ENCODE measurements at regions not wholly inside any gene's neighbourhood (a gene's known extent, or its start where the extent isn't known, plus 50 kb on each side); places are given as distances from the start of the nearest gene placed in this dataset.

- Histone ChIP-seq H3K4me3 (replicated peaks in 1 of 3; ENCODE audit: insufficient read depth in 1 of 3, low read depth in 2 of 3, low read length in 3 of 3) (no peak overlapping the region), H3K4me1 (ENCODE audit: insufficient read depth, low read length) (no peaks in the 10 kb centered on the region), H3K79me2 (ENCODE audit: insufficient read depth, low read length) (no peaks in the 10 kb centered on the region), H3K27ac (ENCODE audit: extremely low read length, insufficient read depth, low read length) (no peak overlapping the region), H3K9ac (ENCODE audit: insufficient read depth, low read depth, low read length) (no peak overlapping the region), H3K9me3 (ENCODE audit: low read length) (no peaks in the 10 kb centered on the region), H3K36me3 (replicated peaks in 1 of 2; ENCODE audit: control insufficient read depth in 1 of 2, insufficient read depth in 2 of 2, low read length in 2 of 2) (no peaks in the 10 kb centered on the region), H3K4me2 (ENCODE audit: low read depth, low read length) (no peak overlapping the region), H3K27me3 (ENCODE audit: control insufficient read depth in 1 of 2, insufficient read depth in 2 of 2, low read length in 2 of 2) (peaks cover 0 to 26% of the 10 kb centered on the region in 2 experiments; a peak in 2 of 5 replicates), H4K20me1 (ENCODE audit: insufficient read depth, low read length) (no peaks in the 10 kb centered on the region), H2AFZ (ENCODE audit: low read length) (no peak overlapping the region)
- ATAC-seq (no peak), DNase-seq (ENCODE audit: low spot score) (no peak), FAIRE-seq (no peak)
- ChIA-PET CTCF (ENCODE audit: low intra/inter-chr PET ratio, low total read pairs) (no interaction called here), POLR2A (no interaction called here)
- intact Hi-C loops (cut with micrococcal nuclease; ENCODE audit: unreplicated experiment) (no loop called here), in situ Hi-C loops (cut with HindIII; ENCODE audit: extremely low pct_ligation_motif_present, low pct_unique_long_range_greater_than_20kb) (no loop called here)
- no peak for TF ChIP-seq ZNF883 (CRISPR knock-in tag; IDR thresholded peaks at IDR 0.05; ENCODE audit: not compliant biosample characterization)
- TF ChIP-seq PTBP1 (IDR thresholded peaks at IDR 0.05; ENCODE audit: low read depth, low read length, poor library complexity, severe bottlenecking) = no peak
- TF ChIP-seq, protein P1, sequence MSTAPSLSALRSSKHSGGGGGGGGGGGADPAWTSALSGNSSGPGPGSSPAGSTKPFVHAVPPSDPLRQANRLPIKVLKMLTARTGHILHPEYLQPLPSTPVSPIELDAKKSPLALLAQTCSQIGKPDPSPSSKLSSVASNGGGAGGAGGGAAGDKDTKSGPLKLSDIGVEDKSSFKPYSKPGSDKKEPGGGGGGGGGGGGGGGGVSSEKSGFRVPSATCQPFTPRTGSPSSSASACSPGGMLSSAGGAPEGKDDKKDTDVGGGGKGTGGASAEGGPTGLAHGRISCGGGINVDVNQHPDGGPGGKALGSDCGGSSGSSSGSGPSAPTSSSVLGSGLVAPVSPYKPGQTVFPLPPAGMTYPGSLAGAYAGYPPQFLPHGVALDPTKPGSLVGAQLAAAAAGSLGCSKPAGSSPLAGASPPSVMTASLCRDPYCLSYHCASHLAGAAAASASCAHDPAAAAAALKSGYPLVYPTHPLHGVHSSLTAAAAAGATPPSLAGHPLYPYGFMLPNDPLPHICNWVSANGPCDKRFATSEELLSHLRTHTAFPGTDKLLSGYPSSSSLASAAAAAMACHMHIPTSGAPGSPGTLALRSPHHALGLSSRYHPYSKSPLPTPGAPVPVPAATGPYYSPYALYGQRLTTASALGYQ (CRISPR knock-in tag; IDR thresholded peaks at IDR 0.05) = no peak
- TF ChIP-seq PITX1 (CRISPR knock-in tag; IDR thresholded peaks at IDR 0.05) = no peak
- no peak for TF ChIP-seq NCOR1 (IDR thresholded peaks at IDR 0.05; ENCODE audit: borderline replicate concordance, low read length)
- no peak for TF ChIP-seq ELF1 (CRISPR knock-in tag; IDR thresholded peaks at IDR 0.05)
- no peak for TF ChIP-seq ZNF513 (CRISPR knock-in tag; conservative IDR thresholded peaks at IDR 0.05)
- TF ChIP-seq, protein P2, sequence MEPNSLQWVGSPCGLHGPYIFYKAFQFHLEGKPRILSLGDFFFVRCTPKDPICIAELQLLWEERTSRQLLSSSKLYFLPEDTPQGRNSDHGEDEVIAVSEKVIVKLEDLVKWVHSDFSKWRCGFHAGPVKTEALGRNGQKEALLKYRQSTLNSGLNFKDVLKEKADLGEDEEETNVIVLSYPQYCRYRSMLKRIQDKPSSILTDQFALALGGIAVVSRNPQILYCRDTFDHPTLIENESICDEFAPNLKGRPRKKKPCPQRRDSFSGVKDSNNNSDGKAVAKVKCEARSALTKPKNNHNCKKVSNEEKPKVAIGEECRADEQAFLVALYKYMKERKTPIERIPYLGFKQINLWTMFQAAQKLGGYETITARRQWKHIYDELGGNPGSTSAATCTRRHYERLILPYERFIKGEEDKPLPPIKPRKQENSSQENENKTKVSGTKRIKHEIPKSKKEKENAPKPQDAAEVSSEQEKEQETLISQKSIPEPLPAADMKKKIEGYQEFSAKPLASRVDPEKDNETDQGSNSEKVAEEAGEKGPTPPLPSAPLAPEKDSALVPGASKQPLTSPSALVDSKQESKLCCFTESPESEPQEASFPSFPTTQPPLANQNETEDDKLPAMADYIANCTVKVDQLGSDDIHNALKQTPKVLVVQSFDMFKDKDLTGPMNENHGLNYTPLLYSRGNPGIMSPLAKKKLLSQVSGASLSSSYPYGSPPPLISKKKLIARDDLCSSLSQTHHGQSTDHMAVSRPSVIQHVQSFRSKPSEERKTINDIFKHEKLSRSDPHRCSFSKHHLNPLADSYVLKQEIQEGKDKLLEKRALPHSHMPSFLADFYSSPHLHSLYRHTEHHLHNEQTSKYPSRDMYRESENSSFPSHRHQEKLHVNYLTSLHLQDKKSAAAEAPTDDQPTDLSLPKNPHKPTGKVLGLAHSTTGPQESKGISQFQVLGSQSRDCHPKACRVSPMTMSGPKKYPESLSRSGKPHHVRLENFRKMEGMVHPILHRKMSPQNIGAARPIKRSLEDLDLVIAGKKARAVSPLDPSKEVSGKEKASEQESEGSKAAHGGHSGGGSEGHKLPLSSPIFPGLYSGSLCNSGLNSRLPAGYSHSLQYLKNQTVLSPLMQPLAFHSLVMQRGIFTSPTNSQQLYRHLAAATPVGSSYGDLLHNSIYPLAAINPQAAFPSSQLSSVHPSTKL (CRISPR knock-in tag; IDR thresholded peaks at IDR 0.05) = no peak
- no peak for TF ChIP-seq RFXAP (CRISPR knock-in tag; IDR thresholded peaks at IDR 0.05; ENCODE audit: borderline replicate concordance)
- no peak for TF ChIP-seq ATF6 (CRISPR knock-in tag; conservative IDR thresholded peaks at IDR 0.05)
- no peak for TF ChIP-seq ZNF326 (CRISPR knock-in tag; IDR thresholded peaks at IDR 0.05; ENCODE audit: borderline replicate concordance)
- TF ChIP-seq EED (CRISPR knock-in tag; IDR thresholded peaks at IDR 0.05) = no peak
- no peak for TF ChIP-seq CREM (IDR thresholded peaks at IDR 0.05)
- no peak for TF ChIP-seq CREM (CRISPR knock-in tag; IDR thresholded peaks at IDR 0.05)
- no peak for TF ChIP-seq RFX1 (IDR thresholded peaks at IDR 0.05)
- WGBS (ENCODE audit: low lambda C conversion rate) = 20% methylated on average over 1 of the region's 10 CpGs
- BruUV-seq (replicated peaks) = no TSS peak
These were observed 205.3 kb upstream of the LINGO1 start for GRCh38 chr15:77838061-77838460.
